Mucosa of descending colon (tissue), 3 donors: ENCODE measurements at regions not wholly inside any gene's neighbourhood (a gene's known extent, or its start where the extent isn't known, plus 50 kb on each side); places are given as distances from the start of the nearest gene placed in this dataset.
A peak's percentile ranks its signal among the peaks of the same experiment; 100 is the strongest.

ENCODE experiments used
- ATAC-seq: fragments of 200-7000 bp; cut with Tn5 transposase; one replicate; pipeline ENCODE4 v1.9.1; 2020; ENCODE audit warnings: mild to moderate bottlenecking, moderate library complexity
- DNase-seq, 3 donors: peaks; one replicate each; pipeline ENCODE4 v3.0.0-alpha.2; 2020
- H3K36me3 ChIP-seq: fragments of 200-600 bp; one replicate; pipeline ENCODE4 v1.8.0; 2021; ENCODE audit warnings: low read depth, mild to moderate bottlenecking
- H3K4me1 ChIP-seq: fragments of 200-600 bp; one replicate; pipeline ENCODE4 v1.8.0; 2021; ENCODE audit warnings: low read depth, mild to moderate bottlenecking
- H3K4me3 ChIP-seq: fragments of 200-600 bp; one replicate; pipeline ENCODE4 v1.8.0; 2021; ENCODE audit warnings: mild to moderate bottlenecking
- H3K9me3 ChIP-seq: fragments of 200-600 bp; one replicate; pipeline ENCODE4 v1.8.0; 2021; ENCODE audit warnings: mild to moderate bottlenecking
- intact Hi-C, 2 donors: fragments of 100-400 bp; cut with DNase I in 1 of 2; cut with micrococcal nuclease in 1 of 2; formaldehyde crosslinking; loops; one replicate each; pipeline versions ENCODE4 v1.11.0 to v1.11.1; 2022; cut with DNase I, micrococcal nuclease
- TF ChIP-seq, protein P1 (sequence below): fragments of 200-600 bp; IDR thresholded peaks from one replicate; pipeline ENCODE4 v1.8.0; 2022; ENCODE audit warnings: antibody characterized with exemption, mild to moderate bottlenecking
- donor health status: DM: no; HTN: no; CAD: no; lungs with moderate emphysema.
- donor health status: DM: no; HTN: no; CAD: no.
- donor health status: DM: no; HTN: yes; CAD: no.

DNA sequence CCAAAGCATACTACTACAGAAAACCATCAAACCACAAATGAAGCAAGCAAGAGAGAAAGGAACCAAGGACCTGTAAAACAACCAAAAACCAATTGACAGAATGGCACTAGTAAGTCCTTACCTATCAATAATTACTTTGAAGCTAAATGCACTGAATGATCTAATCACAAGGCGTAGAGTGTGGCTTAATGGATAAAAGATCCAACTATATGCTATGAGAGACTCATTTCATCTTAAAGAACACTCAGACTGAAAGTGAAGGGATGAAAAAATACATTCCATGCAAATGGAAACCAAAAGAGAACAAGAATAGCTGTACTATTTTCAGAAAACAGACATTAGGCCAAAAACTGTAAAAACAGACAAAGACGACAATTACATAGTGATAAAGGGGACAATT lies 70.7 kb downstream of the CRPPA start:
- H3K4me3 ChIP-seq: no peak overlapping the region
- peaks cover 4% of the 10 kb centered on the region for H3K9me3 ChIP-seq
- intact Hi-C loops: no loop called here
- TF ChIP-seq, protein P1, sequence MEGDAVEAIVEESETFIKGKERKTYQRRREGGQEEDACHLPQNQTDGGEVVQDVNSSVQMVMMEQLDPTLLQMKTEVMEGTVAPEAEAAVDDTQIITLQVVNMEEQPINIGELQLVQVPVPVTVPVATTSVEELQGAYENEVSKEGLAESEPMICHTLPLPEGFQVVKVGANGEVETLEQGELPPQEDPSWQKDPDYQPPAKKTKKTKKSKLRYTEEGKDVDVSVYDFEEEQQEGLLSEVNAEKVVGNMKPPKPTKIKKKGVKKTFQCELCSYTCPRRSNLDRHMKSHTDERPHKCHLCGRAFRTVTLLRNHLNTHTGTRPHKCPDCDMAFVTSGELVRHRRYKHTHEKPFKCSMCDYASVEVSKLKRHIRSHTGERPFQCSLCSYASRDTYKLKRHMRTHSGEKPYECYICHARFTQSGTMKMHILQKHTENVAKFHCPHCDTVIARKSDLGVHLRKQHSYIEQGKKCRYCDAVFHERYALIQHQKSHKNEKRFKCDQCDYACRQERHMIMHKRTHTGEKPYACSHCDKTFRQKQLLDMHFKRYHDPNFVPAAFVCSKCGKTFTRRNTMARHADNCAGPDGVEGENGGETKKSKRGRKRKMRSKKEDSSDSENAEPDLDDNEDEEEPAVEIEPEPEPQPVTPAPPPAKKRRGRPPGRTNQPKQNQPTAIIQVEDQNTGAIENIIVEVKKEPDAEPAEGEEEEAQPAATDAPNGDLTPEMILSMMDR: no peak
- H3K36me3 ChIP-seq: no peaks in the 10 kb centered on the region
- peaks cover 9% of the 10 kb centered on the region for H3K4me1 ChIP-seq
- no peak for DNase-seq
- ATAC-seq: no peak

DNA sequence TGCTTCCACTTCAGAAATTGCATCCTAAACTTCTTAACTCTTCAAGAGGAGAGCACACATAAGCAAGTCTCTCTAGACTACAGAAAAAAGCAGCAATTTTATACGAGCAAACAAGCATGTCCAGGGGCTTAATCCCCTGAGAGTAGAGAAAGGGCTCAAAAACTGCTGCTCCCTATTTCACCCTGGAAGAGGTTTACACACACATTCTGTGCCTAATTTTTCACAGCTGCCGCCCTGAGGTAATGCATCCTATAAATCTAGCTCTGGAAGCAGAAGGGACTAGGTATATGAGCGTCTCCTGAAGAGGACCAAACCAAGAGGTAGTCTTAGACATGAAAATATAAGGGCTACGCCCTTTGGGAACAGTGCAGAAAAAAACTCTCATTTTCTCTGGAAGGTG lies 73.1 kb downstream of the CRPPA start:
- no peak overlapping the region for H3K4me3 ChIP-seq
- peaks cover 19% of the 10 kb centered on the region for H3K4me1 ChIP-seq
- TF ChIP-seq, protein P1: no peak
- no peaks in the 10 kb centered on the region for H3K36me3 ChIP-seq
- H3K9me3 ChIP-seq: peaks cover 4% of the 10 kb centered on the region
- DNase-seq (no peak), ATAC-seq (no peak)
- intact Hi-C loops: no loop called here

DNA sequence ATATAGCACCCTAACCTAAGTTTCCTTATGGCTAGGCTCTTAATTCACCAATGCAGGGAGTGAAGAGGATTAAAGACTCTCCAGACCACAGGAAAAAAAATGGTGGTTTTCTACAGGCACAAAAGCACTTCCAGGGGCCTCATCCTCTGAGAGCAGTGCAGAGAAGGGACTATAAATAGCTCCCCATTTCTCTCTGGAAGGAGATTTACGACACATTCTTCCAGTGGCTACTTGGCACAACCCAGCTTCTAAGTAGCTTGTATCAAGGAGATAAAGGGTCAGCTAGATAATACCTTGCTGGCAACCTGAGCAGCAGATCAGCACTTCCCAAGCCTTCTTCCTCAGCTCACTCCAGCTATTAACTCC lies 73.5 kb downstream of the CRPPA start:
- no peaks in the 10 kb centered on the region for H3K36me3 ChIP-seq
- no peak overlapping the region for H3K4me3 ChIP-seq
- DNase-seq (no peak), ATAC-seq (no peak)
- intact Hi-C loops: no loop called here
- peaks cover 19% of the 10 kb centered on the region for H3K4me1 ChIP-seq
- TF ChIP-seq, protein P1: no peak
- H3K9me3 ChIP-seq: peaks cover 4% of the 10 kb centered on the region

DNA sequence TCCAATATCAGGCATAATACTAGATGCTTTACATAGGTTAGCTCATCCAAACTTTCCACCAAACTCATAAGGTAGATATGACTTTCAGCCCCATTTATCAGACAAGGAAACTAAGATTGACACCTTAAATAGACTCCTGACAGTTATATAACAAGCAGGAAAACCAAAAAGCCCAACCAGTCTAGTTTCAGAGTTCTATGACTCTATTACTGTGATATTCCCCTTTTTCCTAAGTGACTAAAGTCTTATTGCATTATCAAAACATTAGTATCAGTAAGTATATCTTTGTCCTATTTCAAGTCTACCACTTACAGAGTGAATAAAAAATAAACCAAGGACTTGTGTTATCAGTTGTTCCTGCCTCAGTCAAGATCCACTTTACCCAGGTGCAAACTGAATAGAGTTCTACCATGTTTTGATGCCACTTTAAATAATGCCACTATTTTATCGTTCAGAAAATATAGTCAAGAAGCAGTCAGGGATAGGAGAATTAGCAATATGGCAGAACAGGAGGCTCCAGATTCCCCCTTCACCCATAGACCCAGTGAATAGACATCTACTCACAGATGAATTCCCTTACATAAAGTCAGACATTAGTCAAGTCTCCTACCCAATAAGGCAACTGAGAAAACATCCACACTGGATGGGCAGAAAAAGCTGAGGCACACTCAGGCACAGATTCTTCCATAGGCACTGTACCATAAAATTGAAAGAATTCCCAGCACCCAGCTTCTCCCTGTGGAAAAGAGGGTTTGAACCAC lies 74.1 kb downstream of the CRPPA start:
- Histone ChIP-seq H3K36me3 (no peaks in the 10 kb centered on the region), H3K4me3 (no peak overlapping the region), H3K9me3 (peaks cover 4% of the 10 kb centered on the region), H3K4me1 (peaks cover 19% of the 10 kb centered on the region)
- TF ChIP-seq, protein P1: no peak
- intact Hi-C loops: no loop called here
- DNase-seq (no peak), ATAC-seq (peak; percentile 29)

DNA sequence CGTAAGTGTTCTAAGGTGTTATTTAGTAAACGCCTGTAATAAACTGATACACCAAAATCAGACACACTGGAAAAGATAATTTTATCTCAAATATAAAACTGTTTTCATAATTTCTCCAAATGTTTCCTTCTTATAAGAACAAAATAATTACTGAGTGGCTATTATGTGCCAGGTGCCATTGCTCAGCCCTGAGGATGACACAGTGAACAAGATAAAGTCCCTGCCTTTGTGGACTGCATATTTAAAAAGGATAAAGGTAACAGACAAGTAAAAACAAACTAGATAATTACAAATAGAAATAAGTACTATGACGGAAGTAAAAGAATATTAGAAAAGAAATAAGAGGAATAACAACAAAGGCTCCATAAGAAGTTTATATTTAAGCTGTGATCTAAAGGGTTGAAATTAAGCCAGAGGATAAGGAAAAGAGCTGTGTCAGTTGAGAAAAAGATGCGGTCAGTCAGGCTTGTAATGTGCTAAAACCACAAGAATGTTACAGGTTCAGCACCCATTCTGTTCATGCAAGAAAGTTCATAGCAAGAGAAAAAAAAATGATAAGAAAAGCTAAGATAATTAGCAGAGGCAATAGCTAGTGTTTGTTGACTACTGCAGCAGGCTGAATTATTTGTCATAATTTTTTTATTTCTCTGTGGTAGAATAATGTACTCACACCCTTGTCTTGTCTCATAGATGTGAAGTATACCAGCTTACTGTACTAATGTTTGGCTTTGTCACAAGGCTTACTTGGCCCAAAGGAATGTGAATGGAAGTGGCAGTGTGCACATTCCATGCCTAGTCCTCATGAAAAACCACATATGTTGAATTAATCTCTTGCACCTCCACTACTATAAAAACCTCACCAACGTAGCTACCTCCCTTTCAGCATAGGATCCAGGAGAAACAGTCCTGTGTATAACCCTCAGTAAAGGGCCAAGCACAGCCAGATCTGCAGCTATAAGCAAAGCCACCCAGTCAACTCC lies 75.1 kb downstream of the CRPPA start:
- peak in 1 of 3 donors; percentile 16 for DNase-seq
- Histone ChIP-seq H3K9me3 (peaks cover 4% of the 10 kb centered on the region), H3K36me3 (no peaks in the 10 kb centered on the region), H3K4me1 (peaks cover 19% of the 10 kb centered on the region), H3K4me3 (no peak overlapping the region)
- ATAC-seq: peak; percentile 86
- TF ChIP-seq, protein P1: no peak
- intact Hi-C loops: no loop called here
